Ishikawa (cell line): ENCODE measurements at regions not wholly inside any gene's neighbourhood (a gene's known extent, or its start where the extent isn't known, plus 50 kb on each side); places are given as distances from the start of the nearest gene placed in this dataset.

Experiments
- CEBPB ChIP-seq: IDR thresholded peaks from 2 replicates; pipeline ENCODE4 v1.6.1; 2012
- CREB1 ChIP-seq: IDR thresholded peaks from 2 replicates; pipeline ENCODE4 v1.6.1; 2012; ENCODE audit warnings: low read depth
- EGR1 ChIP-seq: IDR thresholded peaks from 2 replicates; pipeline ENCODE4 v1.6.1; 2012
- EP300 ChIP-seq: IDR thresholded peaks from 2 replicates; pipeline ENCODE4 v1.6.1; 2012; ENCODE audit warnings: borderline replicate concordance
- FOXM1 ChIP-seq: IDR thresholded peaks from 2 replicates; pipeline ENCODE4 v1.6.1; 2012; ENCODE audit warnings: low read depth, borderline replicate concordance
- MAX ChIP-seq: IDR thresholded peaks from 2 replicates; pipeline ENCODE4 v1.6.1; 2012
- NFIC ChIP-seq: IDR thresholded peaks from 2 replicates; pipeline ENCODE4 v1.6.1; 2012
- RAD21 ChIP-seq: IDR thresholded peaks from 2 replicates; pipeline ENCODE4 v1.6.1; 2012; ENCODE audit warnings: low read depth
- REST ChIP-seq: IDR thresholded peaks from 2 replicates; pipeline ENCODE4 v1.6.1; 2012; ENCODE audit warnings: low read depth, mild to moderate bottlenecking
- TAF1 ChIP-seq: IDR thresholded peaks from 2 replicates; pipeline ENCODE4 v1.6.1; 2012; ENCODE audit warnings: low read depth, mild to moderate bottlenecking
- TCF12 ChIP-seq: IDR thresholded peaks from 2 replicates; pipeline ENCODE4 v1.6.1; 2012; ENCODE audit warnings: low read depth
- TEAD4 ChIP-seq: IDR thresholded peaks from 2 replicates; pipeline ENCODE4 v1.6.1; 2012
- USF1 ChIP-seq: IDR thresholded peaks from 2 replicates; pipeline ENCODE4 v1.6.1; 2012
- YY1 ChIP-seq: IDR thresholded peaks from 2 replicates; pipeline ENCODE4 v1.6.1; 2012; ENCODE audit warnings: low read depth
- ZBTB7A ChIP-seq: IDR thresholded peaks from 2 replicates; pipeline ENCODE4 v1.6.1; 2012; ENCODE audit warnings: low read depth

GRCh38 chr3:159441279-159441678 is 547.4 kb upstream of the IL12A start:
- no peak for TF ChIP-seq FOXM1
- TF ChIP-seq CREB1, result no peak
- TF ChIP-seq REST, result no peak
- TF ChIP-seq TCF12, result no peak
- no peak for TF ChIP-seq RAD21
- TF ChIP-seq NFIC, result no peak
- TF ChIP-seq EGR1, result no peak
- TF ChIP-seq ZBTB7A, result no peak
- TF ChIP-seq TAF1, result no peak
- TF ChIP-seq YY1, result no peak
- TF ChIP-seq TEAD4, result no peak
- TF ChIP-seq CEBPB, result no peak
- no peak for TF ChIP-seq EP300
- no peak for TF ChIP-seq MAX
- TF ChIP-seq USF1, result no peak

- TF ChIP-seq CREB1, result no peak
- no peak for TF ChIP-seq EP300
- TF ChIP-seq TCF12, result no peak
- TF ChIP-seq CEBPB, result no peak
- TF ChIP-seq REST, result no peak
- no peak for TF ChIP-seq NFIC
- TF ChIP-seq RAD21, result no peak
- no peak for TF ChIP-seq TAF1
- no peak for TF ChIP-seq YY1
- no peak for TF ChIP-seq FOXM1
- no peak for TF ChIP-seq TEAD4
- no peak for TF ChIP-seq MAX
- TF ChIP-seq ZBTB7A, result no peak
- no peak for TF ChIP-seq EGR1
- TF ChIP-seq USF1, result no peak
Observed at GRCh38 chr3:159443266-159443665, 545.4 kb upstream of the IL12A start.

- TF ChIP-seq ZBTB7A, result no peak
- no peak for TF ChIP-seq FOXM1
- TF ChIP-seq TAF1, result no peak
- no peak for TF ChIP-seq RAD21
- TF ChIP-seq YY1, result no peak
- no peak for TF ChIP-seq EGR1
- no peak for TF ChIP-seq NFIC
- TF ChIP-seq CREB1, result no peak
- TF ChIP-seq TEAD4, result no peak
- no peak for TF ChIP-seq REST
- no peak for TF ChIP-seq CEBPB
Observed at GRCh38 chr3:159447841-159448240, 540.8 kb upstream of the IL12A start.

GRCh38 chr3:159448902-159449301 is 539.7 kb upstream of the IL12A start:
- TF ChIP-seq NFIC (no peak), MAX (no peak), RAD21 (no peak), TCF12 (no peak)

- TF ChIP-seq EP300 (no peak), TCF12 (no peak), TAF1 (no peak), MAX (no peak), ZBTB7A (no peak), TEAD4 (no peak), NFIC (no peak), RAD21 (no peak), FOXM1 (no peak), REST (no peak), CEBPB (no peak), CREB1 (no peak), EGR1 (no peak), USF1 (no peak), YY1 (no peak)
Observed at GRCh38 chr3:159451067-159451466, 537.6 kb upstream of the IL12A start.
